Ammon's horn (tissue), 1 donor: ENCODE measurements at regions not wholly inside any gene's neighbourhood (a gene's known extent, or its start where the extent isn't known, plus 50 kb on each side); places are given as distances from the start of the nearest gene placed in this dataset.
"Not testable (repeated sequence)": the region's sequence is repeated elsewhere in the genome, so short reads cannot be mapped to it uniquely, and the experiment has no call there.

Experiments used
- DNase-seq: peaks from one replicate; pipeline ENCODE4 v3.0.0-alpha.2; 2016; ENCODE audit warnings: low spot score

DNA sequence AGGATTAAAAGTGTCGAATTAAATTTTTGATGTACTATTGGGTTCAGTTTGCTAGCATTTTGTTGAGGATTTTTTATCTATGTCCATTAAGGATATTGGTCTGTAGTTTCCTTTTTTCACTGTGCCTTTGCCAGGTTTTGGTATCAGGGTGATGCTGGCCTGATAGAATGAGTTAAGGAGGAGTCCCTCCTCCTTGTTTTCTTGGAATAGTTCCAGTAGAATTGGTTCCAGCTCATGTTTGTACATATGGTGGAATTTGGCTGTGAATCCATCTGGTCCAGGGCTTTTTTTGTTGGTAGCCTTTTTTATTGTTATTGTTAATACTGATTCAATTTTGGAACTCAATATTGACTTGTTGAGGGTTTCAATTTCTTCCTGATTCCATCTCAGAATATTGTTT is 141.8 kb downstream of the SIM1 start:
- no peak for DNase-seq

DNA sequence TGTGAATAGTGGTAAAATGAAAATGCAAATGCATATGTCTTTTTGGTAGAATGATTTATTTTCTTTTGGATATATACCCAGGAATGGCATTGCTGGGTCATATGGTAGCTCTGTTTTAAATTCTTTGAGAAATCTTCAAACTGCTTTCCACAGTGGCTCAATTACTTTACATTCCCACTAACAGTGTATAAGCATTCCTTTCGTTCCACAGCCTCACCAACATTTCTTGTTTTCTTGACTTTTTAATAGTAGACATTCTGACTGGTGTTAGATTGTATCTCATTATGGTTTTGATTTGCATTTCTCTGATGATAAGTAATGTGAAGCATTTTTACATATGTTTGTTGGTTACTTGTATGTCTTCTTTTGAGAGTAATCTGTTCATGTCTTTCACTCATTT is 144.0 kb downstream of the SIM1 start:
- no peak for DNase-seq

DNA sequence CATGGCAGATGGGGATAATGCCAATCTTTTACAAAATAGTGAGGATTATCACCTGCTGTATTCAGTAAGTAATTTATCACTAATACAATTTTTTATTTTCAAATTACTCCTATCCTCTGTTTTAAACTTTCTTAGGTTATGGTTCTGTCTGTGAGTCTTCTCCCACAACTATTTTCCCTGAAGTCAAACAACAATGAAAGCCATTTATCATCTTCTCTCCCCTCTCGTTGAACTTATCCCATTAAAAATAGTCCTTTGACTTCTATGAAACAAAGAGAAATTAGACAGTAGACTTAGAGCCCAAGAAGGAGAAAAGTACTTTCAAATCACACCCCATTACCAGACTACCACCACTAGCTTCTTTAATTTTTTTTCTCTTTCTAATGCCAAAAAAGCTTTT is 147.7 kb downstream of the SIM1 start:
- DNase-seq = no peak

DNA sequence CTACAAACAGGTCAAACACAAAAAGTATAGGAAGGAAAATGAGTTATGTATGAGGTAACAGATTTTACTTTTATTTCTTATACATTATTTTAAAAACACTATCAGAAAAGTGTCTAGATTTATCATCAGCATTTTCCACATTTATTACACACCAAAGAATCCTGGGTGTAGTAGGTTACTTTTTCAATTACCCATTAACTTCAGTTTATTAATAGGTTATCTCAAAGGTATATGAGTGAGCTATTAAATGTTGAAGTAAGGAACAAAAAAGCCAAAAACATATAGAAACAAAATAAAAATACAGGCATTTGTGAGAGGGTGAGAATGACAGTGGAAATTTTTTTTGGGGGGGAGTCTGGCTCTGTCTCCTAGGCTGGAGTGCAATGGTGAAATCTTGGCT is 150.5 kb downstream of the SIM1 start:
- DNase-seq = no peak

DNA sequence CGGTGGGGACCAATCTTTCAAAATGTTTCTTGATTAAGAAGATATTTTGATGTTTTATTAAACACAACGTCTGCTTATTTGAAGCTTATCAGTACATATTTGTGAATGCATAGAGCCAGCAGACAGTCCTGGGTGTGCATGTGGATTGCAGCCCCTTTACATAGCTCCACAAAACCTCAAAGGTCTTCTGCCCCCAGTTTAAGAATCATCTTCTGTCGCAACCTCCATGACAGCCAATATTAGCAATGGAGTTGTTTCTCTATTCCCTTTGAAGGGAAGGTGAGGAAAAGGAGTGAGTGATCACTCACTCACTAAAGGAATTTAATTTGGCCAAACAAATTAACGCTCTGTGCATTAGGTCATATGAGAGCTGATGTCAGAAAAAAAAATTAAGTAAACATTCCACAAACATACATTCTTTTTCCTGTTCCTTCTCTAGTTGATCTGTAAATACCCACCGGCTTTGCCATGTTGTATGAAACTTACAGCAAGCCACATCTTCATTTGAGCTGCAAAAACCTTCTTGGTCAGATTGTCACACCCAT is 152.9 kb downstream of the SIM1 start:
- no peak for DNase-seq

DNA sequence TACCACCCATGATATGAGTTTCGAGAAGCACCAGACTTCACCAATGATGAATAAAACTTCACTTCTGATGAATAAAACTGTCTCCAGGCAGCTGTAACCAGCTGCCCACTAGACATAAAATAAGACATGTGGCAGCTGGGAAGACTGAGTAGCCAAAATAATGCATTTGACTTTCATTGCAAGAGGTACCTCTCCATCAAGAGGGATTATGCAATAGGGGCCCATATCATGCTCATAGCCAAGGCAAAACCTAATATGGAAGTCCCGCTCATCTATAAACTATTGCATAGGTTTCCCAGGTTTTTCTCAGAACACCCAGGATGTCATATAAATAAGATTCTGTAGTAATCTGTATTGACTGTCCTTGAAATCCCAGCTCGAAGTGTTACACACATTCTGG is 155.5 kb downstream of the SIM1 start:
- DNase-seq = no peak

DNA sequence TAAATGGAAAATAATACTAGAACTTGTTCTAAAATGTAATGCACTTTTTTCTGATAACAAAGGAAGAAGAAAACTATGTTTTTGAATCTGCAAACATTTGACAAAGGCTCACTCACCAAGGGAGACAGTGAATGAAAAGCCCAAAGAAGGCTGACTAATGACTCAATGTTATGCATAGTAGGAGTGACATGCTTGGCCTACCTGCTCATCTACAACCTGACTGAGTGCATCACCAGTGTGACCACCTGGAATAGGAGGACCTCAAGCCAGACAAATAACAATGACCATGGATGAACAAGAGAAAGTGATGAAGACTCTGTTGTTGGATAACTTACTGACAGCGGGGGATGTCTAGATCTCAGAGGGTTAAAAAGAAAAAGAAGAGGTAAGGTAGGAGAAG is 157.2 kb downstream of the SIM1 start:
- DNase-seq = no peak

DNA sequence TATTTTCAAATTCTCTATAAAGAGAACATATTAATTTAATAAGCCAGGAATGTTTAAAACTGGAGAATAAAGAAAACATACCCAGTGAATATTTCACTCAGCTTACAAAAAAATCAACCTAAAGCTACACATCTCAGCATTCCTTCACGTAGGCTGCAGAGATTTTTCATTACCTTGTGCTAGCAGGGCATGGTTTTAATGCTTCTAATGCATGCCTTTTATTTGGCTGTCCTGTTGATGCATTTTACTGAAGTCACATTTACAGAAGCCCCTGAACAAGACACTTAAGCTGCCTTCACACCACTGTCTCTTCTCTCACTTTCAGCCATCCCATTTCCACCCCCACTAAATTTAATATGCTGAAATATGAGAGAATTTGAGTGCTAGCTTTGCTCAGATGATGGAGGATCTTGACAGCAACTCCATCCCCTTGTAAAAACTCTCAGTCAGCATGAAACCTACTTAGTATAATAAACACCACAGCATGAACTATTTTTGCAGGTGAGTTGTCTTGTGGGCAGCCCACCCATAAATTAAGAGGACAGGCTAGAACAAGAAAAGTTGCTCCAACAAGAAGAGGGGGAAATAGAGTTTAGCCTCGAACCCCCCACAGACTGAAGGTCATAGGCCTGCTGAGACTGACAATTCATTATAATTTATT is 159.4 kb downstream of the SIM1 start:
- DNase-seq = no peak

DNA sequence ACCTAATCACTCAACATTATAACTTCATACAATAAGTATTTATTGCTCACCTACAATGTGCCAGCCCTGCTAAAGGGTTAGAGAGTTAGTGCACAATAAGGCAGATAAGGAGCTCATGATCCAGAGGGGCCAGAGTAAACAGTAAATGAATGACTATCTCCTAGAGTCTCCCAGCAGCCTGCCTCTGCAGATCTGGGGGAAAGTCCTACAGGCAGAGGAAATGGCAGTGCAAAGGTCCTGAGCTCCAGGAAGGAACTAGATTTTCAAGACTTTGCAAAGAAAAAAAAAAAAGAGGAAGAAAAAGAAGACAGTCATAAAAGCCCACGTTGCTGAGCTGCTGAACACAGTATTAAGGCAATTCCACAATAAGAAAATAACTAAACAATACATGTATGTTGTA is 160.1 kb downstream of the SIM1 start:
- DNase-seq = no peak

DNA sequence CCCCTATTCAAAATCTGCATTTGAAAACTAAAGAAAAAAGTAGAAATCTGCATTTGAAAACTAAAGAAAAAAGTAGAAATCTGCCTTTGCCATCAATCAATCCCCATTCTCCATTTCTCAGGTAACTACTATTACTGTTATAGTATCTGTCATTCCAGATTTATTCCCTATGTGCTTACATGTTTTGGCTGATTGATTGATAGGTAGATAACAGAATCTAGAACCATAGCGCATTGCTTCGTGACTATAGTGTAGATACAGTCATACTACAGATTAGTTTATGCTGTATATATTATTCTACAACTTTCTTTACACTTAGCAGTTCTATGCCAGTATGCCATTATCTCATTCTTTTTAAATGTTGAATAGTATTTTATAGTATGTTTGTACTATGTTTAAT is 163.0 kb downstream of the SIM1 start:
- no peak for DNase-seq

DNA sequence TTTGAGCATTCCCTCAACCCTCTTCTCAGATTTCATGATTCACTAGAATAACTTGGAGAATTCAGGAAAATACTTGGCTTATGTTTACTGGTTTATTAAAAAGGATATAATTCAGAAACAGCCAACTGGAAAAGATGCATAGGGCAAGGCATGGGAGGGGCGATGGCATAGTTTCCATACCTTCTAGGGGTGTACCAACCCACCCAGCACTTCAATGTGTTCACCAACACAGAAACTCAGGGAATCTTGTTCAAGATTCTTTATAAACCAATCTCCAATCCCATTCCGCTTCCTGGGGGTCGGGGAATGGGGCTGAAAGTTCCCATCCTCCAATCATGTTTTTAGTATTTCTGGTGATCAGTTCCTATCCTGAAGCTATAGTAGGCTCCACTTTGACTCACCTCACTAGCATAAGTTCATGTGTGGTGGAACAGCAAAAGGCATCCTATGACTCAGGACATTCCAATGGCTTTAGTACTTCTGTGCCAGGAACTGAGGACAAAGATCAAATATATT is 164.4 kb downstream of the SIM1 start:
- DNase-seq = no peak

DNA sequence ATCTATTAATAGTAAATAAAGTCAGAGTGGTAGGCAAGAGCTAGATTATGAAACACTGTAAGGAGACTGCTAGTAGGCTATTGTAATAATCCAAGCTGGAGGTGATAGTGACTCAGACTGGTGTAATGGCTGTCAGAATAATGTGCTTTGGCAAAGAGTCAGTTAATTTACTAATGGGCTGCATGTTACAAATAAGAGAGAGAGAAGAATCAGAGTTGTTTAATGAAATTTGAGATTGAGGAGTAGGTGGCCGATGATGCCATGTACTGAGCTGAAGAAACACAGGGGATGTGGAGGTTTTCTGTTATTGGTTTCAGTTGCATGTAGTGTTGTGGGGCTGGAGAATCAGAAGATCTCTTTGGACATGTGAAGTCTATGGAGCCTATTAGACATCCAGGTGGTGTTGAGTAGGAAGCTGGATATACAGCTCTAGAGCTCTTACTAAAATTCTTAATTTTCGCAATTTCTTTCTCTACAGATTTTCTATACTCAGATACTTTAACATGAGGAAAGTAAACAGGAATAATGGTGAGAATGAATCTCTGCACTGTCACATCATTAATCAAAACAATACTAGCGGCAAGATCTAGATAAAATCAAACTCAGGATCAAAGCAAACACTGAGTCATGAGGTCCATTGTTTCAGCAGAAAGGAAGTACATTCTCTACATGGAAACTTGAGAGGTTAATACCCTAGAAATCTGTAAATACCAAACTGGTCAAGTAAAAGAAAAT is 167.7 kb downstream of the SIM1 start:
- no peak for DNase-seq

DNA sequence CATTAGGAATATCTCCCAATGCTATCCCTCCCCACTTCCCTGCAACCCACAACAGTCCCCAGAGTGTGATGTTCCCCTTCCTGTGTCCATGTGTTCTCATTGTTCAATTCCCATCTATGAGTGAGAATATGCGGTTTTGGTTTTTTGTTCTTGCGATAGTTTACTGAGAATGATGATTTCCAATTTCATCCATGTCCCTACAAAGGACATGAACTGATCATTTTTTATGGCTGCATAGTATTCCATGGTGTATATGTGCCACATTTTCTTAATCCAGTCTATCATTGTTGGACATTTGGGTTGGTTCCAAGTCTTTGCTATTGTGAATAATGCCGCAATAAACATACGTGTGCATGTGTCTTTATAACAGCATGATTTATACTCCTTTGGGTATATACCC is 169.5 kb downstream of the SIM1 start:
- DNase-seq = not testable (repeated sequence)

DNA sequence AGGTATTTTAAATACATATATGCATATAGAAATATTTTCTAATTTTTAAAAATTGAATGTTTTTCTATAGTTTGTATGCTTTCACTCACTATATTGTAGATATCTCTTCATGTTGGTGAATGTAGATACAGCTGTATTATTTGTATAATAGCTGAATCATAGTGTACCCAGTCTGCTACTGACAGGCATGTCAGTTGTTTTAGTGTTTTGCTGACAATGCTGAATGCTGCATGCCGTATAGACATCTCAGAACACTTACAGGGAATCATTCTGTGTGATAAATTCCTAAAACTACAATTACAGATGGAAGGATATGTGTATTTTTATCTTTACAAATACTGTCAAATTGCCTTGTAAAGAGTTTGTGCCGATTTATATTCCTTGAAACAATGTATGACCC is 175.4 kb downstream of the SIM1 start:
- DNase-seq = no peak

DNA sequence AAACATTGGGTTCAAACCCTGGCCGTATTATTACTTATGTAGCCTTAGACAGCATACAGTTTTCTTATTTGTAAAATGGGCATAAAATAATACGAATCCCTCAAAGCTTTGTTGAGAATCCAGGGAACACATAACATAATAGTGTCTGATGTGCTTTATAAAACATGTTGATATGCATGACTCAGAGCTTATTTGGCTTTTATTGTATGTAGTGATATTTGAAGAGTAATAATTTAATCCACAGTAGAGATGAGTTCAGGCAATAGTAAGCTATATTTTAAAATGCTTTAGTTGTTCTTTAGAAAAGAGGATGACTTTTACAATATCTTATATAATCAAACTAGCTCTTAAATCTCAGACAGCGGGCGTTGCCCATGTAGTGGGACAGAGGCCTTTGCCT is 176.4 kb downstream of the SIM1 start:
- no peak for DNase-seq

DNA sequence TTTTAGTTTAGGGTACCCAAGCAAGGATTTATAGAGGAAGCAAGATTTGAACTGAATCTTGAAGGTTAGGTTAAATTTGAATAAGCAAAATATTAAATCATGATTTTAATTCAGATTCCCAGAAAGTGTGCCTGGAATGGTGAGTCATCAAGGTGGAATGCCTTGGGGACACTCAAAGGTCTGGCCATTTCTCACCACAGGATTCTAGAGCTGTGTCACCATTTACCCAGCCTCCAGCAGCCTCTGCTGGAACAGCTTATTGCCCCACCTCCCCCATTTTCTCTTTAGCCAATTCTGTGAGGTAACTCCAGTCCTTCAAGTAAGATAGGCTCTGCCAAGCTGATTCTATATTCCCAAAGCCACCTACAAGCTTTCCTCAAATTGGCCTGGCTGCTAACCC is 181.4 kb downstream of the SIM1 start:
- DNase-seq = no peak

DNA sequence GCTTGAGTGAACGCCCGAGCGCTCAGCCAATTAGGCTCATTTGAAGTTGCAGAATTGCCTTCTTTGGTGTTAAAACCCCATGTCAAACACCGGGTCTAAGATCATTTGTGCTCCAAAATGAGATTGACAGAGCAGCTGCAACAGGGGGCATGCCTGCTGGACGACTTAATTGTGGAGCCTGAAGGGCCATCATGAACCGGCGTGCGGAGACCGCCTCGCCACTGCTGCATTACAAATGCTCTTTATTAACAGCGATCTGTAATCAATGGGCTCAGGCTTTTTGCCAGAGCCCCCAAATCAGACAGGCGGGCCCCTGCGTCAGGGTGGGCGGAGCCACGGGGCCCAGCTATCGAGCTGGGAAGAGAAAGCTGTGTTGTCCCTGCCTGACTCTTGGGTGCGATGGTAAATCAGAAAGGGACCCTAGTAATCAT is 183.2 kb downstream of the SIM1 start:
- peak; percentile 3 for DNase-seq

DNA sequence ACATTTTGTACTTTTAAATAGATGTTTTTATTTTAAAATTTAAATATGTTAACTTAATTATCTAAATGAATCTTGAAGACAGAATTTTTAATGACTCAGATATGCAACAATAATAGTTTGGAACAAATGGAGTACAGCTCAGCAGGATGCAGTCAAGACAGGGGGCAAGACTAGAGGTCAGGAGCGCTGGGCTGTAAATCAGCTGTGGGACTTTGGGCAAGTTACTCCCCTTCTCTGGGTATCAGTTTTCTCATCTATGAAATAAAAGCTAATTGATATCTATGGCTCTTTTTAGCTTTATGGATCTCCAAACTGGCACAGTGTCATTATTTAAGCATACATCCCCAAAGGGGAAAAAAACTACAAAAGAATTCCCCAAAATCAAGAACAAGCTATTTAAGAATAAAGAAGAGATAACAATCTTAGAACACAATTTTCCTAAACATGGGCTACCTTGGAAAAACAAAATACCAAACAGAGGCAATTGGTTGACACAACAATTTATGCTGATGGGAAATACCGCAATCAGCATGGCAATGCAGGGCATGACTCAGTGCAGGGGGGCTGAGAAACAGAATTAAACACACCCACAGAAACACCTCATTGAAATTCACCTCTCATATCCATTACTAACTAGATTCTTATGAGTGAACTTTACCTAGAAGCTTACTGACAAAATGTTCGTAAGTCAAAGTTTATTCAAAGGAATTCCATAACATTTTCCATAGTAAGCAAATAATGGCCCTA is 188.2 kb downstream of the SIM1 start:
- DNase-seq = no peak

DNA sequence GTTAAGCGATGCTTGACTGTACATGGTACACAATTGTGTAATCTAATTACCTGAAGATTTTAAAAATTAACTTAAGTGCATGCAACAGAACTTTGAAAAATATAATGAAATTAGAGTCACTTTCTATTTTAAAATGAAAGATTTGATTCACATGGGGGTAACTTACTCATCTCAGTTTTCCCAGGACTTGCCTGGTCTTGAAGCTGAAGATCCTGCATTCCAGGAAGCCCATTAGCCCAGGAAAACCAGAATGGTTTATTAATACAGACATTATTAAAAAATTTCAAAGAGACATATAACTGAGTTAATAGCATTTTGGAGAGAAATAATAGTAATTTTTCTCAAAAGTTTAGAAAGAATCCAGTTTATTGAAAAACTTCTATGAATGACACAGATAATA is 190.6 kb downstream of the SIM1 start:
- no peak for DNase-seq

DNA sequence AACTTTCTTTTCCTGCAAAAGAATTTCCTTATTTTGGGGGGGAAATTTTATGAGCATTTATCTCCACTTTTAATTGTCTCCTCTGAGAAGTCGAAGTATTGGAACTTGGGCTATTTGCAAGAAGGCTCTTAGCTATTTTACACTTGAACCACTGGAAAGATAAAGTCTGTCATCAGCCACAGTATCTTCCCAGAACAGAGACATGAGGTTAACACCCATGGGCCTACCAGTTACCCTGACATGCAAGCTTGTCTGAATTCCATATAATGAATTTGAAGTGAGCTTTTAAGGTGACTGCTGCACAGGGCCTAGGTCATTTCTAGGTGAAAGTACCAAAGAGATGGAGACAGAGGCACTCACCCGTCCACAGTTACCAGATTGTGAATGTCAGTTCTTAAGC is 193.1 kb downstream of the SIM1 start:
- DNase-seq = no peak

DNA sequence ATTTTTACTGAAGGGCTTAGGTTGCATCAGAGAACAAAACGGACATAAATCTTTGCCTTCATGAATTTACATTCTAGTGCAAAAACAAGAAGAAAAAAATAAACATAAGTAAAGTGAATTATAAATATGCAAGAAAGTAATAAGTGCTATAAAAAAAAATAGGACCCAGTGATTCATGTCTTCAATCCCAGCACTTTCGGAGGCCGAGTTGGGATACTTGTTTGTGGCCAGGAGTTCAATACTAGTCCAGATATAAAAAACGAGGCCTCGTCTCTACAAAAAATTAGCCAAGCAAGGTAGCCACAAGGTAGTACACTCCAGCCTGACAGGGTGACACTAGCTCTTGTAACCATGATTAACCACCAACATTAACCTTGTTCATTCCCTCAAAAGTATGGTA is 193.5 kb downstream of the SIM1 start:
- no peak for DNase-seq

DNA sequence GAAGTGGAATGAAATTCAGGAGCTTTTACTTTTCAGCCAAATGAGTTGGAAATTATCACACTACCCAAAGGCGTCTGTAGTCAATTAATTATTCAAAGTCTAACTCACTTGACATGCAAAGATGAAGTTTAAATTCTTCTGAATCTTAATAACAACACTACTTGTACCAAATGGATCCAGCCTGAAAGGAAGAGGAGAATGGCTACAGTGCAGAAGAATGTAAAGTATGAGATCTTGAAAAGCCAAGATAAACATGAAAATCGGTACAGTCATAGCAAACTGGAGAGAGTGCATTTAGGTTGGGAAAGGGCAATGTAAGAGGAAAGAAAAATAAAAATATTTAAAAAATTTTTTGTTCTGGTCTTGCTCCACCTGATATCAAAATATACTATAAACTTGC is 195.5 kb downstream of the SIM1 start:
- no peak for DNase-seq

DNA sequence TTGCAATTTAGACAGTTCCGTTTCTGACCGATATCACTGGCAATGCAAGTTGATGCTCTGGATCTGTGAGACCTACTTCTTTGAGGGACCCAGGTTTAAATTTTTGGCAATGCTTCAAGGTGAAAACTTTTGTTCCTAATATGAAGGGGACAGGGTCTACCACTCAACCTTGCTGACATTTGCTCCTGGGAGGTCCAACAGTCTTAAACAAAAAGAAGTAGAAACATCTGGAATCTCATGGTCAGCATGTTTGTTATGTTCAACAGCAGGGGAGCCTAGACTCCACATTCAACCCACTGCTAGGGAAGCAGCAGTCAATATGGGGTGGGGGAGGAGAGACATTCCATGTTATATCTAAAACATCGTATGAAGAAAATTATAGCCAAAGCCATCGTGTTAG is 196.4 kb downstream of the SIM1 start:
- DNase-seq = no peak
